ENCODE measurements at regions not wholly inside any gene's neighbourhood (a gene's known extent, or its start where the extent isn't known, plus 50 kb on each side); places are given as distances from the start of the nearest gene placed in this dataset.
"Not testable (repeated sequence)": the region's sequence is repeated elsewhere in the genome, so short reads cannot be mapped to it uniquely, and the experiment has no call there.

DNA sequence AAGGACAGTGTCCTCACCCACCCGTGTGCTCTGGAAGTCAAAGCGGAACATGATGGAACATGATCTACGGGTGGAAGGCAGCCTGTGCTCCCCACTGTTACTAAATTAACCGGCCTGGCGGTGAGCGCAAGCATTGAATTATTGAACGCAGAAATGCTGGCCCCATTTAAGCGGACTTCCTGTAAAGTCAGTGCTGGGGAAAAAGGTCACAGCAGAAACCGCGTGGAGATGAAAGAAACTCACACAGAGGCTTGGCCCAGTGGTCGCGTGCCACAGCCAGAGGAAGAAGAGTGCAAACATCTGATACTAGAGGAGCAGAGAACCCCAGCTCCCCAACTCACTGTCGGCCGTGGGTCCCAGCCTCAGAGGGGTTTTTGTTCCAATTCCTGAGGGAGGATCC is 321.2 kb downstream of the ADGRD1 start:
- TF ChIP-seq CTCF (IDR thresholded peaks at IDR 0.05): no peak
- no peak overlapping the region for H3K4me3 ChIP-seq
- H3K9me3 ChIP-seq: no peaks in the 10 kb centered on the region
- no peaks in the 10 kb centered on the region for H3K36me3 ChIP-seq
- no peak for ATAC-seq
- peaks cover 0 to 8% of the 10 kb centered on the region in 2 donors for H3K27me3 ChIP-seq
- intact Hi-C loops (cut with DNase I): no loop called here
- no peaks in the 10 kb centered on the region for H3K4me1 ChIP-seq
- H3K27ac ChIP-seq: no peak overlapping the region
- no peak for DNase-seq

DNA sequence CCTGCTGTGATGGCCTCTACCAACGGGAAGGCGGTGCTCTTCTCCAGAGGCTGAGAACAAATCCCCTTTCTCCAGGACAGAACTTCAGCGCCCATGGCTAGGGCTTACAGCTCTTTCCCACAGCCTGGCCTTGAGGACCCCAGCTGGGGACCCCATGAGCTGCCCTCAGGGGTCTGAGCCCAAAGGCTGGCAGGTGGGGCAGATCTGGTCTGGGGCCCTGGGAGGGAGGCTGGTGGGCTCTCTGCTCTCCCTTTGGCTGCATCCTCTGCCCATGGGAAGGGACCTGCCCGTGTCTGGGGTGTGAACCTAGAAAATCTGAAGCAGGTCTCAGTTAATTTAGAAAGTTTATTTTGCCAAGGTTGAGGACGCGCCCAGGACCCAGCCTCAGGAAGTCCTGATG is 322.1 kb downstream of the ADGRD1 start:
- H3K36me3 ChIP-seq: no peaks in the 10 kb centered on the region
- DNase-seq (no peak), ATAC-seq (no peak)
- no peak for TF ChIP-seq CTCF (IDR thresholded peaks at IDR 0.05)
- H3K4me1 ChIP-seq: no peaks in the 10 kb centered on the region
- intact Hi-C loops (cut with DNase I): no loop called here
- no peak overlapping the region for H3K4me3 ChIP-seq
- H3K27me3 ChIP-seq: peaks cover 0 to 8% of the 10 kb centered on the region in 2 donors
- no peaks in the 10 kb centered on the region for H3K9me3 ChIP-seq
- H3K27ac ChIP-seq: no peak overlapping the region

GRCh38 chr12:131276501-131277185 is 322.9 kb downstream of the ADGRD1 start:
- intact Hi-C loops (cut with DNase I): no loop called here
- H3K4me3 ChIP-seq: no peak overlapping the region
- H3K4me1 ChIP-seq: no peaks in the 10 kb centered on the region
- no peak overlapping the region for H3K27ac ChIP-seq
- no peaks in the 10 kb centered on the region for H3K36me3 ChIP-seq
- ATAC-seq: no peak
- peak in 1 of 4 donors; percentile 22 for DNase-seq
- H3K9me3 ChIP-seq: no peaks in the 10 kb centered on the region
- H3K27me3 ChIP-seq: peaks cover 0 to 8% of the 10 kb centered on the region in 2 donors
- TF ChIP-seq CTCF (IDR thresholded peaks at IDR 0.05): no peak

GRCh38 chr12:131277186-131278091 is 323.7 kb downstream of the ADGRD1 start:
- ATAC-seq; intact Hi-C loops (cut with DNase I); H3K27ac ChIP-seq; H3K4me1 ChIP-seq; H3K36me3 ChIP-seq; H3K9me3 ChIP-seq; H3K4me3 ChIP-seq; H3K27me3 ChIP-seq: not testable (repeated sequence)
- peak in 1 of 4 donors; percentile 10 for DNase-seq

- DNase-seq: peak in 1 of 4 donors; percentile 17
- H3K4me3 ChIP-seq; H3K27me3 ChIP-seq; intact Hi-C loops (cut with DNase I); ATAC-seq; H3K4me1 ChIP-seq; H3K27ac ChIP-seq; H3K9me3 ChIP-seq; H3K36me3 ChIP-seq: not testable (repeated sequence)
Observed at GRCh38 chr12:131278451-131279115, 324.9 kb downstream of the ADGRD1 start.

Measured in left lung (tissue), 4 donors.